ENCODE measurements at regions not wholly inside any gene's neighbourhood (a gene's known extent, or its start where the extent isn't known, plus 50 kb on each side); places are given as distances from the start of the nearest gene placed in this dataset.

GRCh38 chr2:210997373-210997772, 441.0 kb downstream of the CPS1 start:
- TF ChIP-seq TAF1 (IDR thresholded peaks at IDR 0.05; ENCODE audit: borderline replicate concordance, low read depth, low read length) (no peak), POLR2A (IDR thresholded peaks at IDR 0.05; ENCODE audit: low read depth, low read length) (no peak), POLR2AphosphoS5 (IDR thresholded peaks at IDR 0.05; ENCODE audit: low read depth, low read length) (no peak)

All from GM12892 (cell line).